Fibroblast of lung (primary cell): ENCODE measurements at regions not wholly inside any gene's neighbourhood (a gene's known extent, or its start where the extent isn't known, plus 50 kb on each side); places are given as distances from the start of the nearest gene placed in this dataset.

Experiments used
- DNase-seq, 2 donors: peaks; one replicate each; pipeline versions ENCODE4 v3.0.0 to v3.0.0-alpha.2; 2010; ENCODE audit warnings: low read depth in 2 of 2
- H2AFZ ChIP-seq: 2 replicates; pipeline ENCODE4 v1.5.1; 2012; ENCODE audit warnings: low read length, control low read depth, inconsistent platforms
- H3K27ac ChIP-seq: 2 replicates; pipeline ENCODE4 v1.5.1; 2011; ENCODE audit warnings: low read length, control low read depth; ENCODE audit not compliant: insufficient read depth
- H3K27me3 ChIP-seq: 2 replicates; pipeline ENCODE4 v1.5.1; 2011; ENCODE audit warnings: mild to moderate bottlenecking, low read length; ENCODE audit not compliant: control insufficient read depth, insufficient read depth
- H3K36me3 ChIP-seq: 2 replicates; pipeline ENCODE4 v1.5.1; 2011; ENCODE audit warnings: low read length; ENCODE audit not compliant: control insufficient read depth, insufficient read depth
- H3K4me1 ChIP-seq: 2 replicates; pipeline ENCODE4 v1.5.1; 2011; ENCODE audit warnings: low read length; ENCODE audit not compliant: control insufficient read depth, insufficient read depth; ENCODE audit errors: extremely low read depth
- H3K4me2 ChIP-seq: 2 replicates; pipeline ENCODE4 v1.5.1; 2011; ENCODE audit warnings: low read length, control low read depth; ENCODE audit not compliant: insufficient read depth; ENCODE audit errors: extremely low read depth
- H3K4me3 ChIP-seq, 4 experiments: fragments of 200-600 bp in 1 of 4; sonication (generic) in 1 of 4; replicated peaks in 1 of 4; 2 replicates each; pipeline ENCODE4 v1.5.1; 2011 to 2016; ENCODE audit warnings: low read length in 4 of 4, low read depth in 3 of 4, mild to moderate bottlenecking in 3 of 4, control low read depth in 2 of 4, inconsistent platforms in 1 of 4, mixed read lengths in 1 of 4; ENCODE audit not compliant: insufficient read depth in 1 of 4; ENCODE audit errors: control extremely low read depth in 1 of 4
- H3K79me2 ChIP-seq: 2 replicates; pipeline ENCODE4 v1.5.1; 2012; ENCODE audit warnings: mild to moderate bottlenecking, low read length, inconsistent platforms; ENCODE audit not compliant: control insufficient read depth, insufficient read depth
- H3K9ac ChIP-seq: 2 replicates; pipeline ENCODE4 v1.5.1; 2011; ENCODE audit warnings: mild to moderate bottlenecking, low read length, control low read depth; ENCODE audit not compliant: insufficient read depth
- H3K9me3 ChIP-seq: 2 replicates; pipeline ENCODE4 v1.5.1; 2012; ENCODE audit warnings: low read depth, low read length; ENCODE audit not compliant: control insufficient read depth, insufficient read depth
- H4K20me1 ChIP-seq: 2 replicates; pipeline ENCODE4 v1.5.1; 2011; ENCODE audit warnings: low read length; ENCODE audit not compliant: control insufficient read depth, insufficient read depth; ENCODE audit errors: extremely low read depth
- EZH2 ChIP-seq: IDR thresholded peaks from 2 replicates; pipeline ENCODE4 v1.5.1; 2012; ENCODE audit warnings: low read length, control low read depth, mild to moderate bottlenecking; ENCODE audit errors: missing control alignments
- TF ChIP-seq, protein P1 (sequence below), 2 donors: IDR thresholded peaks in 1 of 2; conservative IDR thresholded peaks in 1 of 2; 1 replicate in 1 of 2; 2 replicates in 1 of 2; pipeline ENCODE4 v1.5.1; 2011 to 2012; ENCODE audit warnings: low read length in 2 of 2, control low read depth in 1 of 2, inconsistent platforms in 1 of 2, low read depth in 1 of 2, mild to moderate bottlenecking in 1 of 2

- no peaks in the 10 kb centered on the region for H4K20me1 ChIP-seq
- TF ChIP-seq, protein P1, sequence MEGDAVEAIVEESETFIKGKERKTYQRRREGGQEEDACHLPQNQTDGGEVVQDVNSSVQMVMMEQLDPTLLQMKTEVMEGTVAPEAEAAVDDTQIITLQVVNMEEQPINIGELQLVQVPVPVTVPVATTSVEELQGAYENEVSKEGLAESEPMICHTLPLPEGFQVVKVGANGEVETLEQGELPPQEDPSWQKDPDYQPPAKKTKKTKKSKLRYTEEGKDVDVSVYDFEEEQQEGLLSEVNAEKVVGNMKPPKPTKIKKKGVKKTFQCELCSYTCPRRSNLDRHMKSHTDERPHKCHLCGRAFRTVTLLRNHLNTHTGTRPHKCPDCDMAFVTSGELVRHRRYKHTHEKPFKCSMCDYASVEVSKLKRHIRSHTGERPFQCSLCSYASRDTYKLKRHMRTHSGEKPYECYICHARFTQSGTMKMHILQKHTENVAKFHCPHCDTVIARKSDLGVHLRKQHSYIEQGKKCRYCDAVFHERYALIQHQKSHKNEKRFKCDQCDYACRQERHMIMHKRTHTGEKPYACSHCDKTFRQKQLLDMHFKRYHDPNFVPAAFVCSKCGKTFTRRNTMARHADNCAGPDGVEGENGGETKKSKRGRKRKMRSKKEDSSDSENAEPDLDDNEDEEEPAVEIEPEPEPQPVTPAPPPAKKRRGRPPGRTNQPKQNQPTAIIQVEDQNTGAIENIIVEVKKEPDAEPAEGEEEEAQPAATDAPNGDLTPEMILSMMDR (conservative IDR thresholded peaks at IDR 0.05 in 1 of 2, IDR thresholded peaks at IDR 0.05 in 1 of 2; ENCODE audit: low read depth in 1 of 2, low read length in 2 of 2): no peak
- no peak for TF ChIP-seq EZH2
- H3K4me3 ChIP-seq: no peak overlapping the region
- H3K27ac ChIP-seq: no peak overlapping the region
- no peak for DNase-seq
- no peak overlapping the region for H2AFZ ChIP-seq
- no peak overlapping the region for H3K4me2 ChIP-seq
- H3K36me3 ChIP-seq: no peaks in the 10 kb centered on the region
- H3K79me2 ChIP-seq: no peaks in the 10 kb centered on the region
- no peaks in the 10 kb centered on the region for H3K9me3 ChIP-seq
- no peaks in the 10 kb centered on the region for H3K4me1 ChIP-seq
- no peaks in the 10 kb centered on the region for H3K27me3 ChIP-seq
- H3K9ac ChIP-seq: no peak overlapping the region
Observed at GRCh38 chr10:20455774-20456173, 441.3 kb downstream of the NEBL start.

GRCh38 chr10:20454331-20454730, 442.8 kb downstream of the NEBL start:
- Histone ChIP-seq H3K4me1 (no peaks in the 10 kb centered on the region), H3K27ac (no peak overlapping the region)

DNA sequence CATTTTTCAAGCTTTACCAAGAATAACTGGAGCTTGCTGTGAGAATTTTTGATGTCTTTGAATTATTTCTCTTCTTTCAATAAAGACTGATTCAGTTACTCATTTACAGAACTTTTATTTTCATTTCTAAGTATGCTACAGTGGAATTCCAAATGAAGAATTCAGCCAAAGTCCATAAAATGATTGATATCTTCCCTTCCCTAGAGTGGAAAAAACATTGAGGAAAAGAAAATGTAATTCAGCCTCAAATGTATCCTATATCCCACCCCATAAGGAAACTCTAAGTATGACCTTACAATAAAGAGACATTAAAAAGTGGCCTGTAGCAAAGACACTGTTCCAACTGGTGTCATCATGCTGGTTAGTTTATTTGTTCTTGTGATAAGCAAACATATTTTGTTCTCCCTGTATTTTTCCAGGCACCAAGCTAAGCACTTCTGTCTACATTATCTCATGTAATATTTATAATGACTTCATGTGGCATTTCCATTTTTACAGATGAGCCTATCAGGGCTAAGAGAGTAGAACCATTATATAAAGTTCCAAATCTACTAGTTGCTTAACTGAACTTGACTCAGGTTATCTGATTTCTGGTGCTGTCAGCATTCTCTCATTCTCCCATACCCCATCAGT, 450.4 kb downstream of the NEBL start:
- H4K20me1 ChIP-seq: no peaks in the 10 kb centered on the region
- H3K4me3 ChIP-seq: no peak overlapping the region
- H2AFZ ChIP-seq: no peak overlapping the region
- H3K27me3 ChIP-seq: no peaks in the 10 kb centered on the region
- H3K79me2 ChIP-seq: no peaks in the 10 kb centered on the region
- peak in 1 of 2 donors; percentile 4 for DNase-seq
- TF ChIP-seq, protein P1 (conservative IDR thresholded peaks at IDR 0.05 in 1 of 2, IDR thresholded peaks at IDR 0.05 in 1 of 2; ENCODE audit: low read depth in 1 of 2, low read length in 2 of 2): no peak
- TF ChIP-seq EZH2: no peak
- H3K9ac ChIP-seq: no peak overlapping the region
- H3K36me3 ChIP-seq: no peaks in the 10 kb centered on the region
- H3K4me1 ChIP-seq: no peaks in the 10 kb centered on the region
- H3K27ac ChIP-seq: no peak overlapping the region
- H3K9me3 ChIP-seq: no peaks in the 10 kb centered on the region
- H3K4me2 ChIP-seq: no peak overlapping the region

More at GRCh38 chr10:20454331-20454730, 442.8 kb downstream of the NEBL start:
- Histone ChIP-seq H3K4me3 (no peak overlapping the region), H3K9ac (no peak overlapping the region), H4K20me1 (no peaks in the 10 kb centered on the region), H3K27me3 (no peaks in the 10 kb centered on the region), H3K36me3 (no peaks in the 10 kb centered on the region), H3K9me3 (no peaks in the 10 kb centered on the region), H3K4me2 (no peak overlapping the region), H3K79me2 (no peaks in the 10 kb centered on the region), H2AFZ (no peak overlapping the region)
- TF ChIP-seq, protein P1 (conservative IDR thresholded peaks at IDR 0.05 in 1 of 2, IDR thresholded peaks at IDR 0.05 in 1 of 2; ENCODE audit: low read depth in 1 of 2, low read length in 2 of 2): no peak
- TF ChIP-seq EZH2: no peak
- no peak for DNase-seq
